Neuronal stem cell (in vitro differentiated cells): ENCODE measurements at regions not wholly inside any gene's neighbourhood (a gene's known extent, or its start where the extent isn't known, plus 50 kb on each side); places are given as distances from the start of the nearest gene placed in this dataset.
A peak's percentile ranks its signal among the peaks of the same experiment; 100 is the strongest.

ENCODE experiments used
- DNase-seq: peaks from one replicate; pipeline ENCODE4 v3.0.0-alpha.2; 2013; ENCODE audit warnings: low spot score
- H2AFZ ChIP-seq: one replicate; pipeline ENCODE4 v1.6.1; 2013; ENCODE audit warnings: mild to moderate bottlenecking, low read length, inconsistent platforms
- H2AK5ac ChIP-seq: 2 replicates; pipeline ENCODE4 v1.6.1; 2013; ENCODE audit warnings: low read depth, mild to moderate bottlenecking, inconsistent platforms, low read length, moderate library complexity, mixed read lengths
- H2BK120ac ChIP-seq: 2 replicates; pipeline ENCODE4 v1.6.1; 2013; ENCODE audit warnings: low read depth, mild to moderate bottlenecking, inconsistent platforms, low read length, moderate library complexity, mixed read lengths
- H2BK12ac ChIP-seq: one replicate; pipeline ENCODE4 v1.6.1; 2013; ENCODE audit warnings: low read length, inconsistent platforms
- H2BK15ac ChIP-seq: 2 replicates; pipeline ENCODE4 v1.6.1; 2013; ENCODE audit warnings: mild to moderate bottlenecking, low read length, inconsistent platforms, mixed read lengths
- H2BK5ac ChIP-seq: one replicate; pipeline ENCODE4 v1.6.1; 2013; ENCODE audit warnings: inconsistent platforms, mild to moderate bottlenecking, low read length, moderate library complexity
- H3K14ac ChIP-seq: one replicate; pipeline ENCODE4 v1.6.1; 2013; ENCODE audit warnings: low read length, inconsistent platforms
- H3K18ac ChIP-seq: 2 replicates; pipeline ENCODE4 v1.6.1; 2013; ENCODE audit warnings: low read length, inconsistent platforms
- H3K23ac ChIP-seq: 2 replicates; pipeline ENCODE4 v1.6.1; 2013; ENCODE audit warnings: low read depth, mild to moderate bottlenecking, mixed read lengths, low read length, inconsistent platforms; ENCODE audit not compliant: poor library complexity
- H3K27ac ChIP-seq: replicated peaks from 3 replicates; pipeline ENCODE4 v1.5.1; 2013; ENCODE audit warnings: low read length, inconsistent platforms
- H3K27me3 ChIP-seq, 3 experiments: 2 replicates each; pipeline ENCODE4 v1.6.1; 2013; ENCODE audit warnings: low read length in 3 of 3, mild to moderate bottlenecking in 2 of 3, inconsistent platforms in 1 of 3, low read depth in 1 of 3, mixed read lengths in 1 of 3, moderate library complexity in 1 of 3; ENCODE audit not compliant: control insufficient read depth in 3 of 3, insufficient read depth in 3 of 3
- H3K36me3 ChIP-seq, 2 donors: replicated peaks in 1 of 2; 2 replicates each; pipeline ENCODE4 v1.6.1; 2013; ENCODE audit warnings: low read length in 2 of 2; ENCODE audit not compliant: control insufficient read depth in 2 of 2, insufficient read depth in 2 of 2
- H3K4ac ChIP-seq: 2 replicates; pipeline ENCODE4 v1.6.1; 2013; ENCODE audit warnings: inconsistent platforms, mild to moderate bottlenecking, low read length, moderate library complexity
- H3K4me1 ChIP-seq, 2 donors: 1 replicate in 1 of 2; 2 replicates in 1 of 2; pipeline ENCODE4 v1.6.1; 2013; ENCODE audit warnings: low read length in 2 of 2, low read depth in 1 of 2; ENCODE audit not compliant: control insufficient read depth in 2 of 2, insufficient read depth in 1 of 2
- H3K4me2 ChIP-seq: one replicate; pipeline ENCODE4 v1.6.1; 2013; ENCODE audit warnings: mild to moderate bottlenecking, low read length, inconsistent platforms; ENCODE audit not compliant: insufficient read depth, poor library complexity, severe bottlenecking
- H3K4me3 ChIP-seq, 2 donors: 2 replicates each; pipeline ENCODE4 v1.5.1; 2013; ENCODE audit warnings: low read length in 2 of 2, mild to moderate bottlenecking in 2 of 2, inconsistent platforms in 1 of 2, moderate library complexity in 1 of 2
- H3K79me1 ChIP-seq: one replicate; pipeline ENCODE4 v1.6.1; 2013; ENCODE audit warnings: low read depth, mild to moderate bottlenecking, inconsistent platforms, low read length, moderate library complexity
- H3K9ac ChIP-seq: one replicate; pipeline ENCODE4 v1.6.1; 2013; ENCODE audit warnings: mild to moderate bottlenecking, low read depth, low read length, inconsistent platforms; ENCODE audit not compliant: poor library complexity
- H3K9me3 ChIP-seq, 2 donors: replicated peaks in 1 of 2; 2 replicates each; pipeline versions ENCODE3 to v1.6.1; 2013; ENCODE audit warnings: low read length in 2 of 2, mild to moderate bottlenecking in 2 of 2, inconsistent platforms in 1 of 2, low read depth in 1 of 2, mixed read lengths in 1 of 2, moderate library complexity in 1 of 2; ENCODE audit not compliant: control insufficient read depth in 2 of 2, insufficient read depth in 1 of 2
- H4K8ac ChIP-seq: one replicate; pipeline ENCODE4 v1.6.1; 2013; ENCODE audit warnings: low read depth, mild to moderate bottlenecking, inconsistent platforms, low read length, moderate library complexity
- H4K91ac ChIP-seq: one replicate; pipeline ENCODE4 v1.6.1; 2013; ENCODE audit warnings: low read length, low read depth, mild to moderate bottlenecking, inconsistent platforms; ENCODE audit not compliant: poor library complexity
- WGBS, 2 donors: extraction: QIAGEN DNeasy Blood & Tissue Kit; methylation state at CpG; one replicate each; pipeline ENCODE4 v1.1.7; 2013; ENCODE audit warnings: missing lambda C conversion rate in 2 of 2, mixed read lengths in 1 of 2; ENCODE audit not compliant: insufficient read length in 2 of 2, insufficient replicate concordance in 1 of 2; ENCODE audit errors: extremely low coverage in 2 of 2; 5-methylcytosine and 5-hydroxymethylcytosine counted together

GRCh38 chr15:70164156-70164900 is 66.6 kb upstream of the TLE3 start:
- no peak overlapping the region for H2AK5ac ChIP-seq
- no peak overlapping the region for H3K4me3 ChIP-seq
- H2BK5ac ChIP-seq: no peak overlapping the region
- no peak overlapping the region for H2BK15ac ChIP-seq
- no peak overlapping the region for H3K4ac ChIP-seq
- no peak overlapping the region for H3K9ac ChIP-seq
- no peak overlapping the region for H3K4me2 ChIP-seq
- no peak overlapping the region for H3K14ac ChIP-seq
- no peak overlapping the region for H4K8ac ChIP-seq
- DNase-seq: no peak
- H2BK120ac ChIP-seq: no peak overlapping the region
- no peak overlapping the region for H3K27ac ChIP-seq
- H3K9me3 ChIP-seq: no peaks in the 10 kb centered on the region
- H2AFZ ChIP-seq: no peak overlapping the region
- H4K91ac ChIP-seq: no peak overlapping the region
- H2BK12ac ChIP-seq: no peak overlapping the region
- H3K4me1 ChIP-seq: peaks cover 3 to 11% of the 10 kb centered on the region in 2 donors
- no peaks in the 10 kb centered on the region for H3K79me1 ChIP-seq
- peaks cover 0 to 11% (median 0%) of the 10 kb centered on the region in 3 experiments for H3K27me3 ChIP-seq
- no CpG with 5 or more reads among the region's 3 CpGs for WGBS, 2 donors
- no peaks in the 10 kb centered on the region for H3K36me3 ChIP-seq
- H3K18ac ChIP-seq: no peak overlapping the region
- H3K23ac ChIP-seq: no peak overlapping the region

DNA sequence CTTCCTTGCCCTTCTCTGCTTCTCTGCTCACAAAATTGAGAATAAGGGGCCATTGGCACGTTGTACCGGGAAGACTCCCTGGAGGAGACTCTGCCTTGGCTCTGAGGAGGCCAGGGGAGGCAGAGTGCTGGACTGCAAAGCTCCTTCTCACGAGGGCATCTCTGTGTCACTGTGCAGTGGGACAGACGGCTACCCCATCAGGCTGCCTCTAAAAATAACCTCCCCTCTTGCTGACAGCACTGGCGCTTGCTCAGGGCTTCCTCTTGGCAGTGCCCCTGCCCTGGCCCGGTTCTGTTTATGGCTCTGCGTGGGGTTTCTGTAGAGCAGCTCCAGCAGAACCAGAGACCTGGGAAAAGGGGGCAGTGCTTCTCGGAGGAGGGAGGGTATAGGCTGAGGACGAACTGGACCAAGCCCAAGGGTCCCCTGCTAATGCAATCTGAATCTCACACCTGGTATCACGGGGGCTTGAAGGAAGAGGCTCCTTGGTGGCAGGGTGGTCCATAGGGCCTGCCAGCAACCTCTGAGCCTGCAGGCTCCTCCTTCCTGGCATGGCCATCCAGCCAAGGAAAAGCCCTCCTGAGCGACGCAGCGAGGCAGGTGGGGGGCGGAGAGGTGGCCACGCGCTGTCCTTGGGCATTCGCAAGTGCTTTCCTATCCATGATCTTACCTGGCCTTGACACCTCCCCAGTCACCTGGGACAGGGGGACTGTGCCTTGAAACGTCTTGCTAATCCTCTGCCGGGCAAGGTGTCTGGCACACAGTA is 63.3 kb upstream of the TLE3 start:
- Histone ChIP-seq H3K79me1 (no peaks in the 10 kb centered on the region), H3K4me2 (no peak overlapping the region), H2BK120ac (no peak overlapping the region), H2AFZ (no peak overlapping the region), H3K36me3 (no peaks in the 10 kb centered on the region), H3K27ac (no peak overlapping the region), H2BK12ac (no peak overlapping the region), H3K9me3 (no peaks in the 10 kb centered on the region), H2BK15ac (no peak overlapping the region), H2BK5ac (no peak overlapping the region), H3K27me3 (peaks cover 0 to 28% (median 0%) of the 10 kb centered on the region in 3 experiments), H4K91ac (no peak overlapping the region), H3K18ac (peak overlapping the region; percentile 45), H3K23ac (no peak overlapping the region), H3K4me1 (peaks cover 3 to 8% of the 10 kb centered on the region in 2 donors), H3K14ac (no peak overlapping the region), H2AK5ac (peak overlapping the region; percentile 26), H4K8ac (no peak overlapping the region), H3K4me3 (no peak overlapping the region), H3K9ac (no peak overlapping the region), H3K4ac (no peak overlapping the region)
- WGBS, 2 donors: no CpG with 5 or more reads among the region's 19 CpGs
- DNase-seq: no peak

- H3K27me3 ChIP-seq: peaks cover 0 to 24% (median 0%) of the 10 kb centered on the region in 3 experiments
- H2AFZ ChIP-seq: no peak overlapping the region
- DNase-seq: no peak
- H3K18ac ChIP-seq: no peak overlapping the region
- H3K36me3 ChIP-seq: no peaks in the 10 kb centered on the region
- H3K23ac ChIP-seq: no peak overlapping the region
- no peak overlapping the region for H2BK15ac ChIP-seq
- H3K9me3 ChIP-seq: no peaks in the 10 kb centered on the region
- no peak overlapping the region for H2BK5ac ChIP-seq
- no peak overlapping the region for H2BK12ac ChIP-seq
- peaks cover under 1 to 5% of the 10 kb centered on the region in 2 donors for H3K4me1 ChIP-seq
- H4K8ac ChIP-seq: no peak overlapping the region
- H3K9ac ChIP-seq: no peak overlapping the region
- no peak overlapping the region for H4K91ac ChIP-seq
- H3K27ac ChIP-seq: no peak overlapping the region
- H3K4me2 ChIP-seq: no peak overlapping the region
- no peak overlapping the region for H3K14ac ChIP-seq
- no peak overlapping the region for H2BK120ac ChIP-seq
- H3K4ac ChIP-seq: no peak overlapping the region
- no CpG with 5 or more reads among the region's 1 CpG for WGBS, 2 donors
- H2AK5ac ChIP-seq: no peak overlapping the region
- no peak overlapping the region for H3K4me3 ChIP-seq
- no peaks in the 10 kb centered on the region for H3K79me1 ChIP-seq
These were observed 62.5 kb upstream of the TLE3 start for GRCh38 chr15:70160267-70160666.

DNA sequence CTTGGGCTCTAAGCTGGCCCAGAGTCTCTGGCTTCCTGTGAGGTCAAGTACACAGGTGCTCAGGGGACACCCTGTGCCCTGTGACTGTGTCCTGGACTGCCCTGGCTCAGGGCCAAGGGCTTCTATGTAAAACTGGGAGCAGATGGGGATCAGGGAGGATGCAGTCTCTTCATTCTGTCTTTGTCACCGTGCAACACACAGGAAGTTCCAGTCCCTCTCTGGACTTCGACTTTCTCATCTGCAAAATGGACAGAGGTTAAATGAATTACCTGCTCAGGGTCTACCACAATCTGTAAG is 61.9 kb upstream of the TLE3 start:
- Histone ChIP-seq H2BK15ac (no peak overlapping the region), H3K18ac (no peak overlapping the region), H3K79me1 (no peaks in the 10 kb centered on the region), H2BK120ac (no peak overlapping the region), H3K9me3 (no peaks in the 10 kb centered on the region), H4K8ac (no peak overlapping the region), H2BK12ac (no peak overlapping the region), H3K4me1 (peaks cover 0 to 2% of the 10 kb centered on the region in 2 donors), H2AK5ac (peak overlapping the region; percentile 77), H4K91ac (no peak overlapping the region), H3K23ac (no peak overlapping the region), H3K4me3 (no peak overlapping the region), H3K27ac (no peak overlapping the region), H3K36me3 (no peaks in the 10 kb centered on the region), H2BK5ac (no peak overlapping the region), H3K14ac (no peak overlapping the region), H3K27me3 (peaks cover 0 to 27% (median 3%) of the 10 kb centered on the region in 3 experiments), H3K9ac (no peak overlapping the region), H2AFZ (no peak overlapping the region), H3K4me2 (no peak overlapping the region), H3K4ac (no peak overlapping the region)
- DNase-seq: no peak
- WGBS, 2 donors: no CpG with 5 or more reads among the region's 2 CpGs
